Suprapubic skin (tissue), 4 donors: ENCODE measurements at regions not wholly inside any gene's neighbourhood (a gene's known extent, or its start where the extent isn't known, plus 50 kb on each side); places are given as distances from the start of the nearest gene placed in this dataset.
"Not testable (repeated sequence)": the region's sequence is repeated elsewhere in the genome, so short reads cannot be mapped to it uniquely, and the experiment has no call there.

Experiments used
- DNase-seq, 2 donors: peaks; one replicate each; pipeline ENCODE4 v3.0.0-alpha.2; 2019; ENCODE audit warnings: low spot score in 2 of 2
- H3K27ac ChIP-seq: fragments of 200-600 bp; sonication (generic); one replicate; pipeline ENCODE4 v1.5.1; 2019
- H3K27me3 ChIP-seq: fragments of 200-600 bp; sonication (generic); one replicate; pipeline ENCODE4 v1.5.1; 2019
- H3K36me3 ChIP-seq: fragments of 200-600 bp; sonication (generic); one replicate; pipeline ENCODE4 v1.5.1; 2019
- H3K4me1 ChIP-seq: fragments of 200-600 bp; sonication (generic); one replicate; pipeline ENCODE4 v1.5.1; 2019
- H3K4me3 ChIP-seq: fragments of 200-600 bp; sonication (generic); one replicate; pipeline ENCODE4 v1.5.1; 2019; ENCODE audit warnings: mild to moderate bottlenecking
- H3K9me3 ChIP-seq: fragments of 200-600 bp; sonication (generic); one replicate; pipeline ENCODE4 v1.5.1; 2019
- WGBS: methylation state at CpG from one replicate; pipeline ENCODE4 v1.1.5; 2018; 5-methylcytosine and 5-hydroxymethylcytosine counted together

DNA sequence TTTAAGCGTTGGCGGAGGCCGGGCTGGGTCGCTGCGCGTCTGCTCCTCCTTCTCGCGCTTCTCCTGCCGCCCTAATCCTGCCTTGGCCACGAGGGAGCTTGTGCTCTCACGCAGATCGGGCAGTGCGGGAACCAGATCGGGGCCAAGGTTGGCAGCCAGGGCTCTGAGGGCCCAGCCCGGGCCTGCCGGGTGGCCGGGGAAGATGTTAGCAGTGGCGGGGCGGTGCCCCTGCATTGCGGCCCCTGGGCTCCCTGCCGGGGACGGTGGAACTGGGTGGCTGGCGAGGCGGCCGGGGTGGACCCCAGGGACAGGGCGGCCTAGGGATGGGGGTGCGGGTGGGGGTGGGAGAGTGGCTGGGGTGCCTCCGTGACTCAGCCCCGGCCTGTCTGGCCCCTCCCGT, 297.4 kb downstream of the CACNA1B start:
- not testable (repeated sequence) for H3K36me3 ChIP-seq, DNase-seq, H3K9me3 ChIP-seq, H3K27me3 ChIP-seq, H3K4me3 ChIP-seq, H3K4me1 ChIP-seq, H3K27ac ChIP-seq
- 95% methylated on average over 14 of the region's 30 CpGs for WGBS

GRCh38 chr9:138175354-138175753, 297.8 kb downstream of the CACNA1B start:
- WGBS = 94% methylated on average over 10 of the region's 31 CpGs

GRCh38 chr9:138177091-138177490, 299.5 kb downstream of the CACNA1B start:
- WGBS = 84% methylated on average over 9 of the region's 9 CpGs
- not testable (repeated sequence) for H3K36me3 ChIP-seq, DNase-seq

More at GRCh38 chr9:138175354-138175753, 297.8 kb downstream of the CACNA1B start:
- not testable (repeated sequence) for H3K27me3 ChIP-seq, H3K27ac ChIP-seq, H3K36me3 ChIP-seq, H3K9me3 ChIP-seq, DNase-seq, H3K4me1 ChIP-seq, H3K4me3 ChIP-seq

DNA sequence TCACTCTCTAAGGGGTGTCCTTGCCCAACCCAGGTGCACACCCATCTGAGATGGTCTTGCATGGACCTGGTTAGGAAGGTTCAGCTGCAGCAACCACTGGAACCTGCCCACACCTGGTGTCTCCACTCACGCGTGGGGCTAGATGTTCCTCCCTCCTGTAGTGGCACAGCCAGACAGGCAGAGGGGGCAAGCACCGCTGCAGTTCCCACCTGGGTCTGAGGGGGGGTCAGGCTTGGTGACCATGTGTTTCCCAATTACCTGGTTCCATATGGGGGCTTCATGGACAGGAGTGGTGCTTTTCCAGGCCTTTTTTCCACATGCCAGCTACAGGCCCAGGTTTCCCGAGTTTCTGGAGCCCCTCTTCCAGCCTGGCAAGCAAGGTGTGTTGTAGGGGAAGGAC, 301.4 kb downstream of the CACNA1B start:
- H3K36me3 ChIP-seq, H3K27ac ChIP-seq, DNase-seq, H3K9me3 ChIP-seq, H3K27me3 ChIP-seq, H3K4me1 ChIP-seq, H3K4me3 ChIP-seq: not testable (repeated sequence)
- 81% methylated on average over 3 of the region's 4 CpGs for WGBS

More at GRCh38 chr9:138177091-138177490, 299.5 kb downstream of the CACNA1B start:
- not testable (repeated sequence) for H3K4me3 ChIP-seq, H3K27ac ChIP-seq, H3K27me3 ChIP-seq, H3K9me3 ChIP-seq, H3K4me1 ChIP-seq

DNA sequence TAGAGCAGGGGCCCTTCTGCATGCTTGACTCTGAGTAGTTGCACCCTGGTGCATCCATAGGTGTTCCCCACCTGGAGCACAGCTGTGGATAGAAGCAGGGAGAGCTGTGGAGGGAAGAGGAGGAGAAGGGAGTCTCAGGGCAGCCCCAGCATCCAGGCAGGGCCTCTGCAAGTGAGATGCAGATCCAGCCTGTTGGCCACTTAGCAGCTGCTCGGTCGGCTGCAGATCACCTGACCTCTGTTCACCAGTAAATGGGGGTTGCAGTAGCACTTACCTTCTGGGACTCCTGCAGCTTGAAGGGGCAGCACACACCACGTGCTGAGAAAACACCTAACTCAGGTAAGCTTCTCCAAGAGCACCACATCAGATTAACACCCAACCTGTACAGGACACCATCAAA, 302.1 kb downstream of the CACNA1B start:
- H3K4me1 ChIP-seq, H3K9me3 ChIP-seq, H3K27me3 ChIP-seq, H3K4me3 ChIP-seq, DNase-seq, H3K27ac ChIP-seq, H3K36me3 ChIP-seq: not testable (repeated sequence)
- 83% methylated on average over 3 of the region's 3 CpGs for WGBS

DNA sequence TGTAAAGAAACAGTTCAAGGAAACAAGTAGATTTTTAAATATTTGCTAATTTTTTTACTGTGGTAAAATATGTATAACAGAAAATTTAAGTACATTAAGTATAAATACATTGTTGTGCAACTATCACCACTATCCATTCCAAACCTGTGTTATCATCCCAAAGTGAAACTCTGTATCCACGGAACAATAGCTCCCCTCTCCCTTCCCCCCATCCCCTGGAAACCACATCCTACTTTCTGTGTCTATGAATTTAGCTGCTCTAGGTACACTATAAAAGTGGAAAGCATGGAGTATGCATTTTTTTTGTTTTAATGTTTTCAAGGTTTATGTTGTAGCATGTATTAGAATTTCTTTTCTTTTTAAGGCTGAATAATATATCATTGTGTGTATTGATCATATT, 304.4 kb downstream of the CACNA1B start:
- H3K4me1 ChIP-seq, H3K36me3 ChIP-seq, H3K27me3 ChIP-seq, H3K4me3 ChIP-seq, H3K9me3 ChIP-seq, DNase-seq, H3K27ac ChIP-seq: not testable (repeated sequence)
- WGBS = 25% methylated on average over 1 of the region's 1 CpG

DNA sequence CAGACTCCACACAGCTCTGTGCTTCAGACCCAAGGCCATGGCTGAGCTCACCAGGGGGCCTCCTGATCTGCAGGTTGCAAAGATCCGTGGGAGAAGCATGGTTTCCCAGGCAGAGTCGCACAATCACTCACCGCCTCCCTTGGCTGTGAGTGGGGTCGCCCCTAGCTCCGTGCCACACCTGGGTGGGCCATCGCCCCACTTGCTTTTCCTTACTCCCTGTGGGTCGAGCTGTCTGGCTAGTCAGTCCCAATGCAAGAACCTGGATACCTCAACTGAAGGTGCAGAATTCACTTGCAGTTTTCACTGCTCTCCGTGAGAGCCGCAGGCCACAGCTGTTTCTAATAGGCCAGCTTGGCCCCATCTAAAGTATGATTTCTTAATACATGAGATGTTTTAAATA, 319.6 kb downstream of the CACNA1B start:
- not testable (repeated sequence) for DNase-seq, H3K9me3 ChIP-seq
- 83% methylated on average over 3 of the region's 9 CpGs for WGBS

GRCh38 chr9:138198963-138199362, 321.4 kb downstream of the CACNA1B start:
- not testable (repeated sequence) for H3K9me3 ChIP-seq, H3K27me3 ChIP-seq, H3K36me3 ChIP-seq, H3K27ac ChIP-seq, H3K4me1 ChIP-seq, H3K4me3 ChIP-seq, DNase-seq
- WGBS = 91% methylated on average over 1 of the region's 1 CpG

More for the DNA sequence above, 319.6 kb downstream of the CACNA1B start:
- not testable (repeated sequence) for H3K27ac ChIP-seq, H3K4me1 ChIP-seq, H3K27me3 ChIP-seq, H3K36me3 ChIP-seq, H3K4me3 ChIP-seq

- H3K9me3 ChIP-seq, H3K36me3 ChIP-seq, DNase-seq, H3K27ac ChIP-seq, H3K4me1 ChIP-seq, H3K4me3 ChIP-seq, H3K27me3 ChIP-seq: not testable (repeated sequence)
- WGBS = 88% methylated on average over 12 of the region's 12 CpGs
Observed at GRCh38 chr9:138199917-138200316, 322.3 kb downstream of the CACNA1B start.

- H3K27ac ChIP-seq, H3K4me3 ChIP-seq, H3K4me1 ChIP-seq, H3K36me3 ChIP-seq, H3K9me3 ChIP-seq, DNase-seq, H3K27me3 ChIP-seq: not testable (repeated sequence)
- 87% methylated on average over 3 of the region's 11 CpGs for WGBS
Observed at GRCh38 chr9:138200481-138201142, 323.0 kb downstream of the CACNA1B start.

GRCh38 chr9:138201167-138201889, 323.7 kb downstream of the CACNA1B start:
- not testable (repeated sequence) for DNase-seq, H3K9me3 ChIP-seq, H3K36me3 ChIP-seq, H3K4me3 ChIP-seq, H3K27ac ChIP-seq, H3K27me3 ChIP-seq, H3K4me1 ChIP-seq
- WGBS = 80% methylated on average over 5 of the region's 15 CpGs

DNA sequence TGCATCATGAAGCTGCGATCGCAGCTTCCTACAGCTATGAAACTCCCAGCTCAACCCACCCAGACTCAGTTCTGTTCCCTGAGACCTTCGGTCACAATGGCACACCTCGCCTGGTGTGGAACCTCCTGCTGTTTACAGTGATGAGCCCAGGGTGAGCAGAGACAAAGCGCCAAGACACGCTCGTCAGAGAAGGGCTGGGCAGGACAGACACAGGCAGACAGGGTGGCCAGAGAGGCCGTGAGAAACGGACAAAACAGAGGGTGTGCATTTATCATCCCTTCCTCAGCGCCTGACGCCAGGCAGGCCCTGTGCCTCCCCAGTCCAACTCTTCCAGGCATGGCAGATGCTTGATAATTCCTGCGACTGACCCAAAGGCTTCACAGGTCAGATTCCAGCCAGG, 324.5 kb downstream of the CACNA1B start:
- H3K36me3 ChIP-seq, DNase-seq, H3K27ac ChIP-seq, H3K4me1 ChIP-seq, H3K4me3 ChIP-seq, H3K27me3 ChIP-seq, H3K9me3 ChIP-seq: not testable (repeated sequence)
- WGBS = 94% methylated on average over 9 of the region's 12 CpGs

DNA sequence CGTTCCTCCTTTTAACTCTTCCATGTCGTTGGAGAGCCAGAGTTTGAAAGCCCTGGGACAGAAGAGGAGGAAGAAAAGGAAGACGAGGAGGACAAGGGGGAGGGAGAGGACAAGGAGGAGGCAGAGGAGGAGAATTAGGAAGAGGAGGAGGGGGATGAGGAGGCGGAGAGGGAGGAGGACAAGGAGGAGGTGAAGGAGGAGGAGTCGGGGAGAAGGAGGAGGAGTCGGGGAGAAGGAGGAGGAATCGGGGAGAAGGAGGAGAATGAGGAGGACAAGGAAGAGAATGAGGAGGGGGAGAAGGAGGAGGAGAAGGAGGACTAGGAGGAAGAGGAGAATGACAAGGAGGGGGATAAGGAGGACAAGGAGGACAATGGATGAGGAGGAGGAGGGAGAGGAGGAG, 325.7 kb downstream of the CACNA1B start:
- 67% methylated on average over 5 of the region's 7 CpGs for WGBS
- H3K27me3 ChIP-seq, H3K4me1 ChIP-seq, H3K36me3 ChIP-seq, H3K9me3 ChIP-seq, DNase-seq, H3K4me3 ChIP-seq, H3K27ac ChIP-seq: not testable (repeated sequence)

- not testable (repeated sequence) for H3K4me1 ChIP-seq, H3K36me3 ChIP-seq, H3K27ac ChIP-seq, H3K27me3 ChIP-seq, H3K4me3 ChIP-seq, H3K9me3 ChIP-seq, DNase-seq
- WGBS = 41% methylated on average over 8 of the region's 9 CpGs
Observed at GRCh38 chr9:138203872-138204271, 326.3 kb downstream of the CACNA1B start.

DNA sequence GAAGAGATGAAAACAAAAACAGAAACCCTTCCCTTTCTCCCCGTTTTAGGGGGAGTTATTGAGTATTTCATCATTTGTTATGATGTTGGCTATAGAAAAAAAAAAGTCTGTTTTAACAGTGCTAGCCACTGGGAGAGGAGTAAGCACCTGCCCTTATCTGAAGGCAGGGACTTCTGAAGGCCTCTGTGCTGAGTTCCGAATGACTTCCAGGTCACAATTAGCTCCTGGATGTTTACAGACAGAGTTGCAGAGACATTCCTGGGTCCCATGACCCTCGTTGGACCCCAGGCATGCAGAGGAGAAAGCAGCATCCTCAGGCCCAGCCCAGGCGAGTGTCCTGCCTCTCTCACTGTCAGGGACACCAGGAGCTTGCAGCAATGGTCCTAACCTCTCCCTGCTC, 328.5 kb downstream of the CACNA1B start:
- H3K4me3 ChIP-seq, H3K9me3 ChIP-seq, H3K4me1 ChIP-seq, DNase-seq, H3K27ac ChIP-seq, H3K36me3 ChIP-seq, H3K27me3 ChIP-seq: not testable (repeated sequence)
- WGBS = 44% methylated on average over 2 of the region's 4 CpGs
